NCI-H82 (cell line): ENCODE measurements at regions not wholly inside any gene's neighbourhood (a gene's known extent, or its start where the extent isn't known, plus 50 kb on each side); places are given as distances from the start of the nearest gene placed in this dataset.
"Not testable (repeated sequence)": the region's sequence is repeated elsewhere in the genome, so short reads cannot be mapped to it uniquely, and the experiment has no call there.

Experiments
- DNase-seq: peaks from one replicate; lab custom pipeline; 2025; lab: John Stamatoyannopoulos, UW

DNA sequence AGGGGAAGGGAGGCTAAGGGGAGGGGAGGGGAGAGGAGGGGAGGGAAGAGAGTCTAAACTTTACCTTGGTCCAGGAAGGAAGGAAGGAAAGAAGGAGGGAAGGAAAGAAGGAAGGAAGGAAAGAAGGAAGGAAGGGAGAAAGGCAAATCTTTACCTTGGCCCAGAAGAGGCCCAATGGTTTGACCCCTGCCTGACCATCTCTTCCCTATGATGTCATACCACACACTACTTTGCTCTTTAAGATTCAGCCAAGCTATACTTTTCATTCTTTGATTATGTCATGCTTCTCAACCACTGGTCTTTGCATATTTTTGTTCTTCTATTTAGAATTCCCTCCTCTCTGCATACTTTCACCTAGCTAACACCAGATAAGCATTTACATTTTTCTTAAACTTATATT, 1077.5 kb downstream of the PCDH9 start:
- no peak for DNase-seq

GRCh38 chr13:66144357-66144756, 1085.8 kb downstream of the PCDH9 start:
- DNase-seq = not testable (repeated sequence)

DNA sequence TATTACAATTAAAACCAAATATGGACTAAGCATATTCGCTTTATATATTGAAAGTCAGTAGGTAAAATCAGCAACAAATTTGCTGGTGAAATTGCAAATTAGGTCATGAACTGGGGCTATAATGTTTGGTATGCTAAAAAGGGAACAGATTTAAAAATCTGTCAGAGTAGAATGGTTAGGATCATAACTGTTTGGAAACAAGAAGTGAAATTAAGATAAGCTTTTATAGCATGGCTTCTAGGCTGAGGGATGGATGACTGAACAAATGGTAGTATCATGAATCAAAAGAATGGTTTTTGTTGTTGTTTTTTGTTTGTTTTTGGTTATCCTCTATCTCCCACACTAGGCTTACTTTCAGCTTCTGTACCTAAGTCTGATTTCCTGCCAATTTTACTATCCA, 1090.4 kb downstream of the PCDH9 start:
- DNase-seq = no peak

DNA sequence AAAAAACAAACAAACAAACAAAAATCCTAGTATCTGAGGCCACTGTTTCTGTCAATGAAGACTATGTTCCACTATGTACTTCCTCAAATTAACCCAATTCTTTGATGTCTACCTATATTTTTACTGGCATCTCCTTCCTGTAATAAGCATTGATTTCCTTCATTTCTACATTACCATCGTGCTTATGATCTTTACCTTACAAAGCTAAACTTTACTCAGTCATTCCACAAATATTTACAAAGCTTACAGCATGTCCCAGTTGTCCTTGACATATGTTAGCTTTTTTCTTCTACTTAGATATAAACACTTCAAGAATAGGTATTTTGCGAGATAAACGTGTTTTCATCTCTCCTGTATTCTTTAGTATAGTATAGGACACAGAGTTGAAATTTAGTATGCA, 1090.9 kb downstream of the PCDH9 start:
- no peak for DNase-seq

DNA sequence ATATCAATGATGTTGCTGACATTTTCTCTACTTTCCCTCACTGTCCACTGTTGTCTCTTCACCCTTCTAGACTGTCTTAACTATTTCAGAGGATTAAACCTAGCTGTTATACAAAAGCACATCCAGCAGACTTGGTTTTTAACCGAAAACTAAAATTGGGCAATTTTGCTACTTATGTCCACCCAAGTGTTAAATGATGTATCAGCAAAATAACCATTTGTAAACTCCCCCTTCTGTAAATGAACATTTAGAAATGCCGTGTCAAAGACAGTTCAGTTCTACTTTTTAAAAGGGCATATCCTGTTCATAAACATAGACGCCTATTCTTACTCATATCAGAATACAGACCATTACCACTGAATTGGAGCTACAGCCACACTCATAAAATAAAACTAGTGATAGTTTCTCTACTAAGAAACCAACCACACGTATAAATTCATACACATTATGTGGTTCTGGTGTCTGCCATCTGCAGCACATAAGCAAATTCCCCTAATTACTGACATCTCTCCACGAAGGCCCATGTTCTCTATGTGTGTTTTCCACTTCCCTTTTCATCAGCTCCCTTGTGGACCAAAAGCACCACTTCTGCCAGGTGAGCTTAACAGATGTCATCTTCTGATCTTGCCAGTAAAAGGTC, 1091.8 kb downstream of the PCDH9 start:
- no peak for DNase-seq

DNA sequence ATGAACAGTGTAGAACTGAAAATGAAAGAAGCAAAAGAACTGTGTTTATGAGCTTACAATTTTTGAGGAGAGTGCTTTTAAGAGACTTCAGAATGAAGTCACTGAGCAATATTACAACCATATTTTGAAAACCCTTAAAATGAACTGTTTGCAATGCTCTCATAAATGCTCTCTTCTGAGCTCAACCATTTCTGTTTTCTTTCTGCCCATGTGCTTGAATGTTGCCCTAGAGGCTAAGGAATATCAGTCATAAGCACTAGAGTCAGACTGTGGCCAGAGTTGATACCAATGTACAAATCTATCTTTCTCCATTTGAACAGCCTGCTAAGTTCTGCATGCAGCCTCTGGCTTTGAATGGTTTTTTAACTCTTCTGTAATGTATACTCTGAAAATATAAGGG, 1092.8 kb downstream of the PCDH9 start:
- DNase-seq = no peak

GRCh38 chr13:66128692-66129269, 1101.4 kb downstream of the PCDH9 start:
- no peak for DNase-seq

DNA sequence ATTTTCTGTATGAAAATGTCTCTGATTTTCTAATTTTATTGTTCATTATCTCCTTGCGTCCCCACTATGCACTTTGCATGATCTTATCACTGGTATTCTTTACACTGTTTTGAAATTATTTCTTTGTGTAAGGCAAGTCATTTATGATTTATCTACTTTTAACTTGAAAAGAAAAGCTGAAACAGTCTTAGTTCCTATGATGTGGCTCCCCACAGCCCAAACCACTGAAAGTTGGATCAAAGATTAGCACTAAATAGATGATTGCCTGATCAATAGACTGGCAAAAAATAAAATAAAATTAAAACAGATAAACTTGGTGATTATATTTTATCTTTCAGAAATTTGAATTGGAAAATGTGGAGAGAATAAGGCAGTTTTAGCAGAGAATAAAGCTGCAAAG, 1101.9 kb downstream of the PCDH9 start:
- no peak for DNase-seq

DNA sequence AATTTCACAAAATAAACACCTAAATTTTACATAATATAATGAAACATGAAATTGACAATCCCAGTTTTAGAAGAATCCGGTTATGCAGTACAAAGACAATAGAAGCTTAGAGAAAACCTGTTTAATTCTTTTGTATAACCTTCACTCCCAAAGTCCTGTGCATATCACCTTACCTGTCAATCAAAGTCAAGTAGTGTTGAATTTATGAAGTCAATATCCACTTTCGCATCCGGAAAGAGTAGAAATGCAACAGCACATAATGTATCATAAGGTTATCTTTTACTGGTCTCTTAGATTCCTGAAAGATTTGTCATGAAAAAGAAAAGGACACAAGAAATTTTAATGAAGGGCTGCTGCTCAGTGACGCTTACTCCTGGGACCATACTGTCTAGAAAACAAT, 1112.6 kb downstream of the PCDH9 start:
- no peak for DNase-seq

DNA sequence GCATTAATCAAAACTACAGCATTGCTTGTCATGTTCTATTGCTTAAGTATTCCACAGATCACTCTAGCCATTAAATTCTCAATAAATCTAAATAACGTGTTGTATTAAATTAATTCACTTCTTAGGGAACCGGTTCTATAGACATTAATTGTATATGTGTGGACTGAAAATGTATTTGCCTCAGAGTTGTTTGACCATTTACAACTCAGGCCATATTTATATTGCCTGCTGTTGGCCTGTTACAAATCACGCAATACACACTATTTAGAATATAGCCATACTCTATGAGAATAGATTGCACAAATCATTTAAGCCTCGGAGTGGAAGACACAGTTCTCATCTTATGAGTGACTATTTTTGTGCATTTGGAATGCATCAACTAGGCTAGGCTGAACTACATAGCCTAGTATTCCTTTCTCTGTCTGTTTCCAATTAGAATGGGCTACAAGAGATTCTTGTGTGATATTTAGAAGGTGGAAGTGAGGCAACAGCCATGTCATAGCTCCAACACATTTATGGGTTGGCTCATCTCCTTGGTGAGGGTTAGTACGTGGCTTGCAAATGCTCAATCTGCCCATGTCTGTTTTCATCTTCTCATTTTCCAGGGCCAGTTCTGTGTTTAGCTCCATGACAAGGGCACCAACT, 1116.1 kb downstream of the PCDH9 start:
- no peak for DNase-seq

DNA sequence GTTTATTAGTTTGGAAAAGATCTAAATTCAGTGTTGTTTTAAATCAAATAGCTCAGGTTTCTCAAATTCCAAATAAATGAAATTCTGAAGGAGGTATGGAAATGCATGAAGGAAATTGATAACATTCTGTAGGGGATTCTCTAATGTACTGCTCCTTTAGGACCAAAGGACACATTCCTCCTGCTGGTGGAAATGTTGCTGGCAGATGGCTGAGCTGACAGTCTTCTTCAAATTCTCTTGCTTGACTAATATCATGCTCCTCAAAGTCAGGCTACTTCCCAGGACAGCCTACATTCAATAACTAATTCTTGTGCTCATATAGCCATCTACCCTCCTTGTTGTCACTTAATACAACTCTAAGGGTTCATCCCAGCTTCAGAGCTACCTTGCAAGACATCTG, 1118.5 kb downstream of the PCDH9 start:
- peak; percentile 21 for DNase-seq

DNA sequence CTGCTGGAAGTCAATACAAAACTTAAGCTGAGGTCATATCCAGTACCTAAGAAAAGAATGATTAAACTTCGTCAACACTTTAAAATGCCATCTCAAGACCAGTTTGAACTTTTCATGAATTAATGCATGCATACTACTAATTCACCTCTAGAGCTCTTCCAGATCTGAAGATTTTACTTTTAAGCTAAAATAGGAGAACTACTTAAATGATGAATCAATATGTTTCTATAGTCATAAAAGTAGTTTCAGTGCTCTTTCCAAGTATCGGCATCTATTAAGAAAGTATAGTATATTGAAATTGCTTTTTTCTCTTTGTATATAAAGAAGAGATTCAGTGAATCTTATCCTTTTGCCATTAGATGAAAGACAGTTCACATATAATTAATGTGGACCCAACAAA, 1123.9 kb downstream of the PCDH9 start:
- no peak for DNase-seq

DNA sequence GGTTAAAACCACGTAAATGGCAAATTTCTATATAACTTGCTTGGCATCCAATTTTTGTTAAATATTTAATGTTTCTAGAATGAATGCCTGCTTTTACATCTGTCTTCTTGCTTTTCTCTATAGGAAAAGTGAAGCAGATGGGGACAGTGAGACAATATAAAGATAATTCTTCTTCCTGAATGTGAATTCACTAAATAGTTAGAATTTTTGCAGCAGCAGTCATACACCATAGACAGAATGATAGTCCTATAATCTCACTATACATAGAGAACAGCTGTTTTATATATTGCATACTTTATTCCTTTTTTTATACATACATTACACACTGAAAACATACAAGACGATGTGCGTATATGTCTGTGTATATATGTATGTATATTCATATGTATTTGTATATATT, 1127.3 kb downstream of the PCDH9 start:
- DNase-seq = no peak

DNA sequence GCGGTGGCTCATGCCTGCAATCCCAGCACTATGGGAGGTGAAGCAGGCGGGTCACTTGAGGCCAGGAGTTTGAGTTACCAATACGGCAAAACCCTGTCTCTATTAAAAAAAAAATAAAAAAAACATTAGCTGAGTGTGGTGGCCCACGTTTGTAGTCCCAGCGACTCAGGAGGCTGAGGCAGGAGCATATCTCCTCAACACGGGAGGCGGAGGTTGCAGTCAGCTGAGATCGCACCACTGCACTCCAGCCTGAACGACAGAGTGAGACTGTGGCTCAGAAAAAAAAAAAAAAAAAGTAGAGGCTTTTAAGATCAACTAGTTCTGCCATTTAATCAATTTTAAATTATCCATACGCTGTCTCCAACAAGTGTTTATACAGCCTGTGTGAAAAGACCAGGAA, 1130.3 kb downstream of the PCDH9 start:
- no peak for DNase-seq

DNA sequence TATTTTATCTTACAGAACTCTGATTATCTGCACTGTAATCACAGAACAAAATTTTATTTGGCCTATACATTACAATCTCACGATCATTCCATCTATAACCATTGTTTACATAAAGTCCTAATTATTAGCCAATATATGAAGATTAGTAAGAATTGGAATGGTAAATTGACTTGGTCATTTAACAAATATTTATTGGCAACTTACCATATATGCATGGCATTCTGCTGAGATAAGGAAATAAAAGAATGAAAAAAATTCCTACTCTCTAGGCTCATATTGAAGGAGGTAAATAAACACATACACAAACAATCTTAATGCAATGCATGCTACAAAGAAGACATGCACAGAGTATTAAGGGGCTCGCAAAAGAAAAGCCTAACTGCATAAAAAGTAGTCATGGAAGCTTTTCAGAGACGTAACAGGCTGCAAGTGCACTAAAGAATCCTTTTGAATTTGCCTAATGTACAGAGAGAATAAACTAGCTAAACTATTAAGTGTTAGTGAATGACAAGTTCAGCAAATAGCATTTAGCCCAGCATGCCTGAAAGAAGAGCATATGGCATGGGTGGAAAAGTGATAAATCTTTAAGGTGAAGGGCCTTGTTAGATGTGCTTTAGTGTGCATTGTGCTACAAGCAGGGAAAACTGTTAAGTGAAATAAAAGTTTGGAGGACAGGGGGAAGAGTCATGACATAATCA, 1131.1 kb downstream of the PCDH9 start:
- DNase-seq = peak; percentile 29

- no peak for DNase-seq
Observed at GRCh38 chr13:66089711-66090110, 1140.4 kb downstream of the PCDH9 start.

- DNase-seq = no peak
Observed at GRCh38 chr13:66087269-66087710, 1142.8 kb downstream of the PCDH9 start.

DNA sequence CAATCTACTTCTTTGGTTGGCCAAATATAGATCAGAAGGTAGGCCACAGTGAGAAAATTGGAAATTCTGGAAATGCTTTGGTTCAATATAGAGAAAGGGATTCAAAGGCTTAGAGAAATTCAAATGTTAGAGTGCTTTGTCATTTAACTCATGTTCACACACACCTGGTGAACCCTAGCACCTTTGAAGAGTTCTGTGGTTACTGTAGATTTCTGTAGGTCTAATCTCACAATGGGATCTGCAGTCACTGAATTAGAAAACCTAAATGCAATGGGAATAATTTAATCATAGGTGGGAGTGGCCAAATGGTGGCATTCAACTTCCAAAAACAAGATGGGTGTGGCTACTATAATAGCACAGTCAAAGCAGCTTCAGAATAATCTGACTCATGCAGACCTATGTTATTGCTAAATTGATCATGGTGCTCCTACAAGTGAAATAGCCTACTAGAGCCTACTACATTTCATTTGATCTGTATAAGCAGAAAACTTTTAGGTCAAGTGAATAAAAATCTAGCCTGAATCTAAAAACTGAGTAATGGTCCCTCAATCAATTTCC, 1152.9 kb downstream of the PCDH9 start:
- no peak for DNase-seq

GRCh38 chr13:66076417-66076816, 1153.7 kb downstream of the PCDH9 start:
- DNase-seq = no peak

DNA sequence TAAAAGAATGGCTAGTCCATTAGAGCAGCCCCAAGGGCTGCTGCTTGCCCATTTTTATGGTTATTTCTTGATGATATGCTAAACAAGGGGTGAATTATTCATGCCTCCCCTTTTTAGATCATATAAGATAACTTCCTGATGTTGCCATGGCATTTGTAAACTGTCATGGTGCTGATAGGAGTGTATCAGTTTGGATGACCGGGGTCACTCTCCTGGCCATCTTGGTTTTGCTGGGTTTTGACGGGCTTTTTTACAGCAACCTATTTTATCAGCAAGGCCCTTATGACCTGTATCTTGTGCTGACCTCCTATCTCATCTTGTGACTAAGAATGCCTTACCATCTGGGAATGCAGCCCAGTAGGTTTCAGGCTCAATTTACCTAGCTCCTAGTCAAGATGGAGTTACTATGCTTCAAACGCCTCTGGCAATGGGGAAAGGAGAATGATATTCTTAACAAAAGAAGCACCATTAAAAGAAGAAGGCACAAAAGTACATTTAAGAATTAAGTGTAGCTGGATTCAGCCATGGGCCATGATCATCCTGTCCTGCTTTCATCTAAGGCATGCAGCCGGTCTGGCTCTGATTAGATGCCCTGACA, 1156.0 kb downstream of the PCDH9 start:
- DNase-seq = no peak

DNA sequence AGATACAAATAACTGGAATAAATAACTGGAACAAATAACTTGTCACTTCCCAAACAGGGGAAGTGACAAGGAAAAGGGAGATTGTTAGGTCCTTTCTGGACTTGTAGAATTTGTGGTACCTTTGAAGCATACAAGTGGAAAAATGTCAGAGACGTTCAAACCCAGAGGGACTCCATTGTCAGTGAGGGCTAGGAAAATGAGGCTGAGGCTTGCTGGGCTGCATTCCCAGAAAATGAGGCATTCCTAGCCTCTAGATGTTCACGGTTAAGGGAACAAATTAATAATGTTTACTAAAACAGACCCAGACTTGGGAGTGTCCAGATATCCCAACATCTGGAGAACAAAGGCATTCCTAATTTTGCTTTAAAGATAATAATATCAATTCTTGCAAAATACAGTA, 1158.0 kb downstream of the PCDH9 start:
- not testable (repeated sequence) for DNase-seq

DNA sequence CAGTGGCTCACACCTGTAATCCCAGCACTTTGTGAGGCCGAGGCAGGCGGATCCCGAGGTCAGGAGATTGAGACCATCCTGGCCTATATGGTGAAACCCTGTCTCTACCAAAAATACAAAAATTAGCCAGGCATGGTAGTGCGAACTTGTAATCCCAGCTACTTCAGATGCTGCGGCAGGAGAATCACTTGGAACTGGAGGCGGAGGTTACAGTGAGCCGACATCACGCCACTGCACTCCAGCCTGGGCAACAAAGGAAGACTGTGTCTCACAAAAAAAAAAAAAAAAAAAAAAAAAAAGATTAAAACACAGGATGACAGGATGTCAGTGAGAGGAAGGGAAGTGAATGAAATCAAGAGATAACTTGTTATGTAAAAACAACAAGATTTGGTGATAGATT, 1158.5 kb downstream of the PCDH9 start:
- DNase-seq = no peak
